ENCODE measurements at regions not wholly inside any gene's neighbourhood (a gene's known extent, or its start where the extent isn't known, plus 50 kb on each side); places are given as distances from the start of the nearest gene placed in this dataset.
"Not testable (repeated sequence)": the region's sequence is repeated elsewhere in the genome, so short reads cannot be mapped to it uniquely, and the experiment has no call there.

DNA sequence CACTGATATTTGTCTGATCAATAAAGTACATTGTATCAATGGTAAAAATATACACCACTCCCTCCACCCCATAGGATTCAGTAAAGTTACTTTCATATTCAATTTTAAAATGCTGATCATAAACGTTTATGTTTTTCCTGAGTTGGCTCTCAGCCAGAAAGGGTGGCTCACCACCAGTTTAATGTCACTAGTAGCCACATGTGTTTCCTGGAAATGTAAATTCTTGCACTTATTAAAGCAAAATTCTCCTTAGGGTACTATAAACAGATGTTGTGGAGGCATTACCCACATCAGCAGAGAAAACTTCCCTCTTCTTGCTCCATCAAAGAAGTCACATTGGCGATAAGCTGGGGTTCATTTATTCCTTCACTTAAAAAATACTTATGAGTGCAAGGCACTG lies 210.3 kb downstream of the SREK1 start:
- no peak for DNase-seq

DNA sequence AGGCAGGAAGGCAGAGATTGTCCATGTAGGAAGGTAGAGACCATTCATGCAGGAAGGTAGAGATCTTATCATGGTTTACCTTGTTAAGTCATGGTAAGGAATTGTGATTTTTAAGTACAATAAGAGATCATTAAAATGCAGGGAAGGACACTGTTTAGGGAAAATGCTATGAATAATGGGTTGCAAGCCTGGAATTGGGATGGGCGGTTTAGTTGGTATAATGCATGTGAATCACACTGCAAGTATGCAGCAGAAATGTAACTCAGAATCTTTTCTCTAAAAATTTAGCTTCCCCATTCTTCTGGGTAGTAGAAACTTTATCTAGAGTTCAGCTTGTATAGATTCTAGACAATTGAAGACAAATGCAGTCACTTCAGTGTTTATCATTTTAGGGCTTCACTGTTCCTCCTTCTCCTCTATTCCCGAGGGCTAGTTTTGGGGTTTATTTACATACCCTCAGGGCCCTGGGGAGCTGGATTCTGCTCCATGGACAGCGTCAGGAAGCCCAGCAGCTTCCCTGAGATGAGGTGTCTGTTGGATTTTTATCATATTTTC lies 212.0 kb downstream of the SREK1 start:
- no peak for DNase-seq

DNA sequence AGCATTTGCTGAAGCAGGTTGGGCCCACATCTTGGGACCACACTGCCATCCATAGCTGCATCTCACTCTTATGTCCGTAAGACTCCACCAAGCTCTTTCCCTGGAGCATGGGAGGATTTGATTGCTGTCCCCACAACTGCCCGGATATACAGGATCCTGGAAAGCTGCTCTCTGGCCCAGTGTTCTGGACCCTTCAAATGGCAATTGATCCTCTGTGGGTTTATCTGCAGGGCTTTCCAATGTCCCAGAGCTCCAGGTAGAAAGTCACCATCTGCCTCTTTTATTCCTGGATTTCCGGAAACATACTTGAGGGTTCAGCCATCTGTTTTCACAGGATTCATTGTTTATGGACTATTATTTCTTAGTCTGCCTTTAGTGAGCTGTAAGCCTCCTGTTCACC lies 214.6 kb downstream of the SREK1 start:
- no peak for DNase-seq

DNA sequence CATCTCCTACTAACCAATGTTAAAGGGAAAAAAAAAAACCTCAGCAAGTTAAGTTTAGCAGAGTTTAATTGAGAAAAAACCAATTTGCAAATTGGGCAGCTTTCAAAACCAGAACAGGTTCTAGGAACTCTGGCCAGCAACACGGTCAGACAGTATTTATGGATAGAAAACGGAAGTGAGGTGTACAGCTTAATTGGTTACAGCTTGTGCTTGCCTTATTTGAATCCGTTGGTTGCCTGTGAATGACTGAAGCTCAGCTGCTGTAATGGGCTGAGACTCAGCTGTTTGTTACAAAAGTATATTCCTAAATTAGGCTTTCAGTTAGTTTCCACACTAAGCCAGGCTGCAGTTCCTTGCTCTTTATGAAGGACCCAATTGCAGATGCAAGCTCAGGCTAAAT lies 217.0 kb downstream of the SREK1 start:
- DNase-seq, result no peak

DNA sequence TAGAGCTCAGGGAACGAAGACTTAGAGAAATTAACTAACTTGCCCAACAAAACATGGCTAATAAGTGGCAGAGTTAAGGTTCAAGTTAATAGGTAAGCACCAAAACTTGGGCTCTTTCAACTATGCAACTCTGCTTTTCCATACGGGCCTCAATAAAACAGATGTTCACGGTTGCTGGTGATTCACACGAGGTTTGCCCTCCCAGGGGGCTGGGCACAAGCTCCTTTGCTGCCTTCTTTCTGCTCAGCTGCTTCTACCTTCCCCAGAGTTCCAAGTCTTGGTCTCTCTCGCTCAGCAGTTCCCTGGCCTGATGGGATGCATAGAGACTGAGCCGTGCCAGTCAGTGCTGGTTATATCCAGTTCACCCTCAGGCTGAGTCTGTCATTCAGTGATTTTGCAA lies 217.9 kb downstream of the SREK1 start:
- no peak for DNase-seq

DNA sequence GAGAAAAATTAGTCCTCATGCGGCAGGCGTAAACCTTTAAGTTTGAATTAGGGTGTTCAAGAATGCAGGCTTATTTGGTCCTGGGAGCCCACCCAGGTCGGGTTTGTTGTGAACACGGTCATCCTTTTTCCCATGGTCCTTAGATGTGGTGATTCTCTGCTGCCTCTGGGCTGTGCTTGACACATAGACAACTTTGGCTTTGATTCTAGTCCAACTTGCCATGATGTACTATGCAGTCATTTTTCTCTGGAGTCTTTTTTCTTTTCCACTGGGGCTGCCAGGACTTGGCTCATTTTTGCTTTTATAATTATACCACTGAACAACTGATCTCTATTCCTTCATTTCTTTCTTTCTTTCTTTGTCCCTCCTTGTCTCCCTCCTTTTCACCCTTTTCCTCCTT lies 218.6 kb downstream of the SREK1 start:
- DNase-seq, result no peak

DNA sequence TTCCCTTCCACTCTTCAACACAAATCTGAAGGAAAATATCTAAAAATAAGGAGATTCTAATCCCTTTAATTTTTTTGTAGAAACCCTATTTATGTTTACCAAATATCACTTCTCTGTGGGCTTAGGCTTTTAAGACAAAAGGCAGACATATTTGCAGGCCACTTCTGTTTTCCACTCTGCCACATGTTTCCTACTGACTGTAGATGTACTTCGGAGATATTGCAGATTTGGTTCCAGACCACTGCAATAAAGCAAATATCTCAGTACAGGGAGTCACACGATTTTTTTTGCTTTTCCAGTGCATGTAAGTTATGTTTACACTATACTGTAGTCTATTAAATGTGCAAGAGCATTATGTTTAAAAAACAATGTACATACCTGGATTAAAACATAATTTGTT lies 219.0 kb downstream of the SREK1 start:
- no peak for DNase-seq

DNA sequence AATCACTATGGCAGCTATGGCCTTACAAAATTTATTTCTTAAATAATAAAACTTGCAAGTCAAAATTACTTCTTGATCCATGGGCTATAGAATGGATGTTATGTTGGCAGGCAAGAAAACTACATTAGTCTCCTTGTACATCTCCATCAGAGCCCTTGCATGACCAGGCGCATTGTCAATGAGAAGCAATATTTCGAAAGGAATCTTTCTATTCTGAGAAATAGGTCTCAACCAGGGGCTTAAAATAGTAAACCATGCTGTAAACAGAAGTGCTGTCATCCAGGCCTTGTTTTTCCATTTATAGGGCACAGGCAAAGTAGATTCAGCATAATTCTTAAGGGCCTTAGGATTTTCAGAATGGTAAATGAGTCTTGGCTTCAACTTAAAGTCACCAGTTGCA lies 220.1 kb downstream of the SREK1 start:
- DNase-seq, result no peak

DNA sequence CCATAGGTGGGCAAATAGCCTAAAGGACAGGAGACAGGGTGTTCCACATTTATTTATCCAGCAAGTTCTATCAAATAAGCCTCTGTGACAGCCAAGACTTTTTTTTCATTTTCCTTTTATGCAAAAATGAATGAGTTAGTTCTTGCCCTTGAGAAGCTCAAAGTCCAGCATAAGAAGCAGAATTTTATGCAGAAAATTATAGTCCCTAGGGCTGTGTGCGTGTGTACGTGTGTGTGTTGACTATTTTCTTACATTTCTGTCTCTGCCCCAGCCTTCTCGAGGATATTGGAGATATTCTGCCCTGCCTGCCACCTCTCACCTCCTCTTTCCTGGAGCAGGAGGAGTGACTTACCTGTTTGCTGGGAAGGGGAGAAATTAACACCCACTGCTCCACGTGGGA lies 221.9 kb downstream of the SREK1 start:
- no peak for DNase-seq

DNA sequence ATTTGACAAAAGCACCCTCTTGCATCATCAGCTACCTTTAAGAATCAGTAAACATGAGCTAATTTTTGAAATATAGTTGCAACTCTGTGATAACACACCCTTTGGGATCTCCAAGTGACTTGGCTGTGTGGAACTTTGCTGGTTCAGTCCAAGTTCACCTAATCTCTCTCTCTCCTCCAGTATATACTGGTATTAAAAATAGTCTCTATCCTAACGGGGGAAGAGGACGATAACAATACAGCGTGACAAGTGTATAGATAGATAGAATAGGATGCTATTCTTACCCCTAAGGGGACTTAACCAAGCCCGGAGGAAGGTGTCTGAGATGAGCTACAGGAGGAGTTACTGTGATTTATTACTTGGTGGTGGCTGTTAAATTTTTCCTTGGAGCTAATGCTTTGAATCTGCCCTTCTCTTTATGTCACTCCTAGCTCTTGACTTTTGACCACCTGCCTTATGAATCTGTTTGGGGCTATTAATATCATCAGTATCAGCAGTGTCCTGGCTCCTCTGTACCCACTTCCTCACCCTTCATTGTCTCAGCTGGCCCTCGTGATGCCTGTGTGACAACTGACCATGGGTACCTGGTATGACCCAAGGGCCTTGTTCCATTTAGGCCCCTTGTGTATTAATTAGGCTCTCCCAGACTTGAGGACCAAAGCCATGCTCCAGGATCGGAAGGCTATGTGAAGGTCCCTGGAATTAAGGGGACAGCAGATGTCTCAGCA lies 223.9 kb downstream of the SREK1 start:
- no peak for DNase-seq

DNA sequence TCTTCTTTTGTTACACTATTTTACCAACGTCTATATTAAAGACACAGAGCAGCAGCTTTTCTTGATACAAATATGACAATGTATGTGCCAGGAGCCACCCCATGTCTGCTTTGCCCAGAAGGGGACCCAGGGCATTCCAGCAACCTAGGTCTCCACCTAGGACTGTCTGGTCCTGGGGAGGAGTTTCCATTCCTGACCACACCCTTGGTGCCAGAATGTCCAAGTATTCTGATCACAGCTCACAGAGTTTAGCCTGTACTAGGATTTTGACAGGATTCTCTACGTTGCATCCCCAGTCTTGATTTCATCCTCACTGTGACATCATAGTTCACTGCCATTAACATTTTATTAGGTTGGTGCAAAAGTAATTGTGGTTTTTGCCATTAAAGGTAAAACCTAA lies 224.7 kb downstream of the SREK1 start:
- DNase-seq, result no peak

DNA sequence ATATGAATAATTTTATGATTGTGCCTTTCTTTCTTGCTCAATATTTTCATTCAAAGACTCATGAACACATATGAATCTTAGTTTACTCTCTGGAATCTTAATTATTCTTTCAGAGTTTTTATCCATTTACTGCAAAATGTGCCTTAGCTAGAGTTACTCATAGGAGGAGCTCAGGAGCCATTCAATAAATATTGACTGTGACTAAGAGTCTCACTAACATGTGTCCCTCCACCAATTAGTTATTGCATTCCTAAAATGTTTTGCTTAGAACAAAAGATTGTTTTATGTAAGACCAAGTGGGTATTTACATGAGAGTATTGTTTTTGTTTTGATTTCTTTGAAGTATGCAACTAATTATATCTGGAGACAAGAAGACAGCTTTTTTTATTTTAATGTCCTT lies 218.4 kb upstream of the MAST4 start:
- no peak for DNase-seq

DNA sequence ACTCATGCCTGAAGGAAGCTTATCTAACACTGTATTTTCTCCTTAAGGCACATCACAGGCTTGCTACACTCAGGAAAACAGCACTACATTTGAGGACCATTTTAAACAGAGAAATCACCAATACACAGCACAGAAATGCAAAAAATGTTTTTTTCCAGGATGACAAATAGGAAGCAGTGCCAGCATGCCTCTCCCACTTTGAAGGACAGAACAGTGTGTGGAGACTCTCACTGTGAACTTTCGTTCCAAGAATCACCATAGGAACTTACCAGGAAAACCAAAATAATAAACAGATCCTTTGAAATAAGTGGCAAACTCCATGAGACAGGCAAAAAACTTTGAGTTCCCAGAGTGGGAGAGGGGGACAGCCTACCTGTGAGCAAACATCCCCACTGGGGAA lies 217.8 kb upstream of the MAST4 start:
- no peak for DNase-seq

DNA sequence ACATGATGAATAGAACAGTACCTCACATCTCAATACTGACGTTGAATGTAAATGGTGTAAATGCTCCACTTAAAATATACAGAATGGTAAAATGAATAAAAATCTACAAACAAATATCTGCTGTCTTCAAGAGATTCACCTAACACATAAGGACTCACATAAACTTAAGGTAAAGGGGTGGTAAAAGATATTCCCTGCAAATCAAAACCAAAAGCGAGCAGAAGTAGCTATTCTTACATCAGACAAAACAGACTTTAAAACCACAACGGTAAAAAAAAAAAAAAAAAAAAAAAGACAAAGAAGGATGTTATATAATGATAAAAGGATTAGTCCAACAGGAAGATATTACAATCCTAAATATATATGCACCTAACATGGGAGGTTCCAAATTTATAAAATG lies 214.0 kb upstream of the MAST4 start:
- DNase-seq, result no peak

DNA sequence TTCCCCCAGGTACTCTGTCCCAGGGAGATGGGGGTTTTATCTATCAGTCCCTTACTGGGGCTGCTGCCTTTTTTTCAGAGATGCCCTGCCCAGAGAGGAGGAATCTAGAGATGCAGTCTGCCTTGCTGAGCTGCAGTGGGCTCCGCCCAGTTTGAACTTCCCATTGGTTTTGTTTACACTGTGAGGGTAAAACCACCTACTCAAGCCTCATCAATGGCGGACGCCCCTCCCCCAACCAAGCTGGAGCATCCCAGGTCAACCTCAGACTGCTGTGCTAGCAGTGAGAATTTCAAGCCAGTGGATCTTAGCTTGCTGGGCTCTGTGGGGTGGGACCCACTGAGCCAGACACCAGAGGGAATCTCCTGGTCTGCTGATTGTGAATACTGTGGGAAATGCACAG lies 191.0 kb upstream of the MAST4 start:
- not testable (repeated sequence) for DNase-seq

DNA sequence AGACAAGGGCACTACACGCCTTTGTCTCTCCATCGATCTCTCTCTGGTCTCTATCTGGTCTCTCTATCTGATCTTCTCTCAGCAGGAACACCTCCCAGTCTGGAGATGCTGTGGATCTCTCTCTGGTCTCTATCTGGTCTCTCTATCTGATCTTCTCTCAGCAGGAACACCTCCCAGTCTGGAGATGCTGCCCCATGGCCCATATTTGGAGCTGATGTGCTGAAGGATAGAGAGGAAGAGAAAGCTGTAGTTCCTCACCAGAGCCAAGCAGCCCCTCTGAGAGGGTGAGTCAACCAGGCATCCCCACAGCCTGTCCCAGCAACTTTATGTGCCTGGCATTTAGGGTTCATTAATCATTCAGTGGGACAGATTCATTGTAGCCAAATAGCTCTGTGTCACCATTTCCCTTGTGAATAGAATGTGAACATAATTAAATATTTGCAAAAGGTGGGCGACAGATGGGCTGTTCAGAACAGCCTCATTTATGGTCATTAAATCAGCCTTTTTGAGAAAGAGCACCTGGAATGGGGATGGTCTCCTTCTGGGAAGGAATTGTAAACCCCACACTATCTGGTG lies 189.3 kb upstream of the MAST4 start:
- no peak for DNase-seq

DNA sequence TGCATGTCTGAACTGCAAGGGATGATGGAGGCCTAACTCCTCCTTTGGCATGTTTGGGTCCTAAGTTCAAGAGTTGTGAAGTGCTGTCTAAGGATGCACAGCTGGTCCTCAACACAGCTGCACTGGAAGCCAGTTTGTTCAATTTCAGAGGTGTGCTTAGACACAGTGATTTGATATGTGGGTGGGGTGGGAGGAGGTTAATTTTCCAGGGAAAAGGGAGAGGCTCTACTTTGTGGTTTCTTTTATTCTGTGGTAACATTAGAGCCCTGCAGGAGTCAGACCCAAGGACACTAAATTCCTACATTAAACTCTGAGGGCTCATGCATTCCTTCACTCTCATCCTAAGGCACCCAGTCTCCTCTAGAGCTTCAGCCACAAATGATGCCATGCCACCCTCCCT lies 188.4 kb upstream of the MAST4 start:
- no peak for DNase-seq

DNA sequence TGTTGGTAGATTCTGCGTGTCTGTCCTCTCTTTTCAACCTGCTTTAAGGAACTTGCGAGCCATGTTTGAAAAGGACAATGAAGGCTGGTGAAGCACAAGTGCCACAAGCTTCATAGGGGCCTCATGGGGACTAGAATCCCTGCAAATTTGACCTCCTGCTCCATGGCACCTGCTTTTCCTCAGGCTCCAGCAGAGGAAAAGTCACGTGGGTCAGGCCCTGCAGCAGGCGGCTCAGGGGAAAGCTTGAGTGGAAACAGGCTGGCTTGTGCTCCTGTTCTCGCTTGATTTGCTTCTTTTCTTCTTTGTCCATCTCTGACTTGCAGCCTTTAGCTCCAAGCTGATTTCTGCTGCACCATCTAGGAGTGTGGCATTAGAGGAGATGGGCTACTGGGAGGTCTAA lies 187.6 kb upstream of the MAST4 start:
- DNase-seq, result no peak

DNA sequence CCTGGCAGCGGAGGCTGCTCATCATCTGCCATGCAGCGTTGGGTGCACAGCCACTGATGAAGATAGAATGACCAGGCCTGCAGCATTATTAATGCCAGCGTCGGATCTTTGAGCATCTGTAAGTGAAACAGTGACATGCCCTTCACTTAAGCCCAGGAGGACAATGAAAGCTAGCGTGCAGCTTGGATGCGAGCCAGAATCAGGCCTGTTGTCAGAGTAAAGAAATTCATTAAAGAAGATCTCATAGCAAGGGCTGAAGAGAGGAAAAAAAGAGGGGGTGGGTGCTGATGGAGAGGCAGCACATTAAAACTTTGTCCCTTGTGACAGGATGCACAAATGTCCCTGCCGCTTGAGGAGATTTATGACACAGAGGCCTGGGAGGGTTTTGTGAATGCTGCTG lies 186.1 kb upstream of the MAST4 start:
- peak; percentile 32 for DNase-seq

DNA sequence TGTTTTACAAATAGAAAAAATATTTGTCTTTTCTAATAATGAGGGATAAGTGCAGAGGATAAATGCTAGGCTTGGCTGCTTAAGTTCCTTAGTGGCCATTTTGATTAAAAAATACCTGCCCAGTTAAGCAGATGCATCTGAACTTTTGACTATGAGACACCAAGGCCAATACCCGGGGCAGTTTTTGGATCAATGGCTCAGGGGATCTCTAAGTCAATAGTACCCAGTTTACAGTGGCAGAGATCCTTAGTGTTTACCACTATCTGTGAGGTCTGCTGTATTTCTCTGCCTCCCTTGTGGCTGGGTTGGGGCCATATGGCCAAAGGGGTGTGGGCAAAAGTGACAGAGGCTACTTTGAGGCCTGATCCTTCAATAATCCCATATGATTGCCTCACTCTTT lies 184.5 kb upstream of the MAST4 start:
- no peak for DNase-seq

DNA sequence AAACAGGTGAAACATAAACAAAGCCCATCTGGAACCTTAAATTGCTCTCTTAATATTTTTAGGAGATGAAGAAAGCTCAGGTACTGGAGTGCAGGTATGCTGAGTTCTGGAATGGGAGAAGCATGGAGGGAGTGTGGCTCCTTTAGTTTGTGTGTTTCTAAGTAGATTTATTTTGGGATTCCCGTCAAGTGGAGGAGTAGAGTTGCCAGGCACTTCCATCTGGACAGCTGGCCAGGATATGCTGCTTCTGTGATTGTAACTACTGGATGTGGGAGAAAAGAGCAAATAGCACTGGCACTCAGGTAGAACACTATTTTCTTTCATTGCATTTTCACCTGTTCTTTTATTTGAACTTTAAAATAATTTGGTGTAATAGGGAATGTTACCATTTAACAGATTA lies 182.3 kb upstream of the MAST4 start:
- DNase-seq, result no peak

DNA sequence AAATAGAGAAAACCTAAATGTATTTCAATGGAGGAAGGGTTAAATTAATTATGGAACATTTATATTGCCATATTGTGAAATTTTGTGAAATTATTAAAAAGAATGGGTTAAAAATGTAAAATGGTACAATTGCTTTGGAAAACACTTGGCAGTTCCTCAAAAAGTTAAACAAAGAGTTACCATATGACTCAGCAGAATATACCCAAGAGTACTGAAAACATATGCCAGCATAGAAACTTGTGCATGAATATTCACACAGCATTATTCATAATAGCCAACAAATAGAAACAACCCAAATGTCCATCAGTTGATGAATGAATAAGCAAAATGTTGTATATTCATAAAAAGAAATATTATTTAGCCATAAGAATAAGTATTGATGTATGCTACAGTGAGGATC lies 181.0 kb upstream of the MAST4 start:
- DNase-seq, result no peak

DNA sequence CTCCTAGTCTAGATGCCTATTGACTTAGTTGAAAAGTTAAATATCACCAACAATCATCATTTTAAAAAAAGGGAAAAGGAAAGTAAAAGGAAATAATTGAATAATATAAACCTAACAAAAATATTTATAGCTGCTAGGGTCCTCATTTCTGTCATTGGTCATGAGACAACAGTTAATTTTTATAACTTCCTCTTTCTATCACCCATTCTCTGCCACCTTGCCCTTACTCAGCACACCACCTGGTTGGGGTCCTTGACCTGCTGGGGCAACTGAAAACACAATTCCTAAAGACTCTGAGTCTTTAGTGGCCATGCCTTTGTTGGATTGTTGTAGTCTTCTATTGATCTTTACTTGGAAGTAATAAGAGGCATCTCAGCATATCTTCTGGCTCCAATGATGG lies 179.5 kb upstream of the MAST4 start:
- no peak for DNase-seq

DNA sequence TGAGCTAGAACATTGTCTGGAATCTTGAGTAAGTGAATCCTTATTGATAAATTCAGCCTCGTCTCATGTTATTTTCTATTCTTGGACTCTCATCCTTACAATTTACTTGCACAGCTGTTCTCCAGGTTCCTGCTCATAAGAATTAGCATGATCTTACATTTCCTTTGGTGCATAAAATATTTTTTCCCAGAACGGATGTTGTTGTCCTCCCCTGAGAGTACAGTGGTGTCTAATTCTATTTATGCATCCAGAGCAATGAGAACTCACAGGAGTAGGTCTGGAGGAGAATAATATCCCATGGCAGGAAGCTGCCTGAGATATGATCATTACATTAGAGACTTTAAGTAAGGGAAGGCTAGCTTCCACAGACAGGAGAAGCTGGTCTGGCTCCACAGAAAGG lies 178.4 kb upstream of the MAST4 start:
- DNase-seq, result no peak

DNA sequence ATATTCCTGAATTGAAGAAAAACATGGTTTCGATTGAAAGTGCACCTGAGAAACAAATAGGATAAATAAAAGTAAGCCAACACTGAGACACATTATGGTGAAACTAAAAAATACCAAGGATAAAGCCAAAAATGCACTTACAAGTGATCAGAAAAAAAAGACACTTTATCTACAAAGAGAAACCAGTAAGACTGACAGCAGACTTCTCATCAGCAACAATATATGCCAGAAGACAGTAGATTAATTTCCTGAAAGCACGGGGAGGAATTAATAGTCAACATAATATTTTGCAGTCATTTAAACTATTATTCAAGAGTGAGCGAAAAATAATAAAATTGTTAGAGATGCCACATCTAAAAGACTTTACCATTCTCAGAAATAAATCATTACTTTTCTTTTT lies 172.7 kb upstream of the MAST4 start:
- no peak for DNase-seq

Data from NCI-H187 treated with DMSO at 0.1 percent for 48 hours (cell line).